Right cardiac atrium (tissue), 5 donors: ENCODE measurements at regions not wholly inside any gene's neighbourhood (a gene's known extent, or its start where the extent isn't known, plus 50 kb on each side); places are given as distances from the start of the nearest gene placed in this dataset.

Experiments
- ATAC-seq, 2 donors: fragments of 200-7000 bp; cut with Tn5 transposase; one replicate each; pipeline versions ENCODE4 v1.8.0 to v1.9.1; 2020; ENCODE audit warnings: moderate library complexity in 2 of 2, mild to moderate bottlenecking in 1 of 2
- DNase-seq, 3 donors: peaks; one replicate each; pipeline ENCODE4 v3.0.0-alpha.2; 2020
- H3K27ac ChIP-seq: one replicate; pipeline ENCODE4 v1.5.1; 2013; ENCODE audit warnings: mild to moderate bottlenecking, low read length, control low read depth, moderate library complexity
- H3K27me3 ChIP-seq: one replicate; pipeline ENCODE4 v1.6.1; 2013; ENCODE audit not compliant: control insufficient read depth, insufficient read depth
- H3K4me1 ChIP-seq: one replicate; pipeline ENCODE4 v1.6.1; 2013; ENCODE audit warnings: low read length; ENCODE audit not compliant: control insufficient read depth, insufficient read depth
- H3K4me3 ChIP-seq: one replicate; pipeline ENCODE4 v1.5.1; 2013; ENCODE audit warnings: low read length, control low read depth
- H3K9me3 ChIP-seq: one replicate; pipeline ENCODE4 v1.6.1; 2013; ENCODE audit warnings: low read length; ENCODE audit not compliant: control insufficient read depth
- WGBS: extraction: QIAGEN DNeasy Blood & Tissue Kit; methylation state at CpG from one replicate; pipeline ENCODE4 v1.1.7; 2013; 5-methylcytosine and 5-hydroxymethylcytosine counted together
- intact Hi-C, 4 donors: fragments of 100-400 bp; cut with DNase I; formaldehyde crosslinking; loops; one replicate each; pipeline versions ENCODE4 v1.11.0 to v1.14.0; 2022 to 2023
- donor health status: healthy with polysubstance abuse.
- donor health status: DM: no; HTN: yes; CAD: no.
- donor health status: DM: no; HTN: no; CAD: no.
- donor health status: DM: no; HTN: yes; CAD: no; lungs with severe emphysema.
- donor health status: DM: yes; HTN: yes; CAD: no.

DNA sequence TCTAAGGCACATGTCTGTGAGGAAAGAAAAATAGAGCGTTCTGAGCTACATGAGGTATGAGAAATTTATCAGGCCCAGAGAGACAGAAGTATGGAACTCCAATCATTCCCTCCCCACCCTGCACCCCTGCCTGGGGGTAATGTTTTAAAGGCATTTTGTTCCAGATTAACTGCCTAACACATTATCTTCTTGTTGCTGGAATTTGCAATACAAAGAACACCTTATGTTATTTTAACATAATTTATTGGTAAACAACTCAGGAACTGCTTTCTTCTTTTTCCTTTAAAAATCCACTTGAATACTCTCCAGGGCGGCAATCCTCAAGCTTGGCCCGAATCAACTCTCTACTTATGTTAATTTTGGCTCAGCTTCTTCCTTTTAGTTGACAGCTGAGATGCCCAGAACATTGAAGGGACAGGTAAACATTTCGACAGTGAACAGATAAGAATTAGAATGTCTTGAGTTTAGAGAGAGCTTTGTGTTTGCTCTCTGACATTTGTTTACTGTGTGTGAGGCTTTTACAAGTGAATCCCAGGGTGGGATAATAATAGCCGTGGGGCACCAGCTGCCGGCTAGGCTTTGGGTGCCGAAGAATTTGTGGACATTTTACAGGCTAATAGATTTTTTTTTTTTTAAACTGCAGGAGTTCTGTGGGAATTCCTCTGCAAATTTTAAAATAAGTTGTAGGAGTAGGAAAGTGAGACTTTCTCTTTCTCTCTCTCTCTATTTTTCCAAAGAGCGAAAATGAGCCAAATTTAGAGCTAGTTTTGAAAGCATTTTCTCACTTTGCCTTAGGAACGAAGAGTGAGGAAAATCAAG is 96.4 kb upstream of the TAF11L2 start:
- ATAC-seq (no peak), DNase-seq (no peak)
- Histone ChIP-seq H3K9me3 (peaks cover 10% of the 10 kb centered on the region), H3K27ac (no peak overlapping the region), H3K4me3 (no peak overlapping the region), H3K4me1 (no peaks in the 10 kb centered on the region), H3K27me3 (peaks cover 2% of the 10 kb centered on the region)
- intact Hi-C loops, result no loop called here
- WGBS, result 24% methylated on average over 9 of the region's 9 CpGs

DNA sequence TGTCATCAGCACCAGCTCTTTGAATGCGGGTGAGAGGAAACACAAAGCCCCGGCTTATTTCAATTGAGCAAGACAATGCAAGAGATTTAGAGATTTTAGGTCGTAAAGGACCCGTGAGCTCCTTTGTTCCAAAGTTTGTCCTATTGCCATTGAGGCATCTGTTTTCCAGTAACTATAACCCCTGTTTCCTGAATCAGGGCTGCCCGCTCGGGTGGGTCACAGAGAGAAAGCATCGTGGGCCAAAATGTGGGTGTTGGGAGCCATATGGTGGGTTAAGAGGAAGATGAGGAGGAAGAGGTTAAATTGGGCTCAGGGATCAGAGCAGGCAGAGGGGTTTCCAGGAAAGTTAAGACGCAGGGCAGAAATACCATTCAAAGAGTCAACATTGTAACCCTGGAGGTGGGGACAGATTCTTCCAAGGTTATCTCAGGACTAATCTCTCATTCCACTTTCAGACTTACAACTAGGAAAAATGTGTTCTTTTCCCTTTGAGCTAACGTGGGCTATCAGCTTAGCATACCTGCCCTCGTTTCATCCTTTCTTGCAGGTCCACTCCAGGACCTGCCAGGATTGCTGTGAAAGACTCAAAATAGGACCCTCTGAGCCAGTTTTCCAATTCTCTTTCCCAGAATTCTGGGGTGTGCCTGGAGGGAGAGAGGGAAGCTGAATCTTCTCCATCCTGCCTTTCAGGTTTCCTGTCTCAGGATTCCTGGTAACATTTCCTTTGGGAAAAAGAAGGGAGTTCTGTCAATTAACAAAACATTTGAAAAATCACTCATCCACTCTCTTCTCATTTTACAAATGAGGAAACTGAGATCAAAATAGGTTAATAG is 95.5 kb upstream of the TAF11L2 start:
- intact Hi-C loops, result no loop called here
- Histone ChIP-seq H3K9me3 (peaks cover 7% of the 10 kb centered on the region), H3K4me3 (no peak overlapping the region), H3K27ac (no peak overlapping the region), H3K27me3 (peaks cover 2% of the 10 kb centered on the region), H3K4me1 (no peaks in the 10 kb centered on the region)
- DNase-seq (no peak), ATAC-seq (no peak)
- 14% methylated on average over 10 of the region's 10 CpGs for WGBS

DNA sequence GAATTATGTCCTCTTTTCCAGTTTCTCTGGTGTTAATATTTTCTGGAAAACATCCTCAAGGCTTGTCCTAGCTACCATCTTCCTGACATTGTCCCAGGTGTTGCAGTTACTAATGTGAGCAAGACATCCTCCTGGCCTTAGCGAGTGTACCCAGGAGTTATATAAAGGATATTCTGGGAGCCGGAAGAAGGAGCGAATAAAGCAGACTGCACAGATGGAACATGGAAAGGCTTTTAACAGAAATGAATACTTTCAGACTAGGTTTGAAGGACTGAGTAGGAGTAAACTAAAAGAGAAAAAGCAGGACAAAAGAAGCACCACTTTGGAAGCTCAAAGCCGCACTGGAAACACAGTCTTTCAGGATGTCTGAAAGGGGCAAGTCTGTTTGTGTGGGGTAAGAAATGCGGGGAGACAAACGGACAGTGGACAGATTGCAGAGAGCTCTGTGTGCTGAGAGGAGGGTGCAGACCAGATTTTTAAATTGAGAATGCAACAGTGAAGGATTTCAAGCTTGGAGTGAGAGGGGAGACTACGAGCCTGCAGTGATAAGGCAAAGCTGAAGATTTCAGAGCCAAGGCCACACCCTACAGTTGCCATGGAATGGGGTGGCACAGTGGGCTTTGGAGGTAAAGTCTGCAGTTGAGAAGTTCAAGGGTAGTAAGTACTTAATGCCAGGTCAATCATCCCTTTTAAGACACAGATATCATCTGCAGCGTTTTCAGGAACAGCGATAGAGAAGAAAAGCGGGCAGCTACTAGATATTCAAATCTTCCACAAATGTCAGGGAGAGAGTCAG is 94.1 kb upstream of the TAF11L2 start:
- WGBS, result 58% methylated on average over 10 of the region's 10 CpGs

DNA sequence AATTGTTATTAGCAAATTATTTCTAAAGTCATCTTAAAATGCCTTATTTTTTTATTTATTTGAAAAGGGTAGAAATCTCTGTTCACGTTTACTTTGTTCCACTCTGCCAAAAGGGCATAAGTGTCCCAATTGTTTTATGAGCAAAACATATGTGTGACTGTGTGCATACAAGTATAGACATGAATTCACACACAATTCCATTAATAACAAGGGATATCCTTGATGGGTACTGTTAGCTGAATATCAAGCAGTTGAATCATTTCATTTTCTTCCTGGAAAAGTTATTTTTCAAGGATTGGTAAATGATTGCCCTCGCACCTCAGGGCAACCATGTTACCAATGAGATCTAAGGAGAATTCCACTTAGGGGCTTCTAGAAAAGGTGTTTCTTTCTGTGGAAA is 92.1 kb upstream of the TAF11L2 start:
- Histone ChIP-seq H3K4me1 (no peaks in the 10 kb centered on the region), H3K27ac (no peak overlapping the region), H3K9me3 (peaks cover 2% of the 10 kb centered on the region), H3K27me3 (peaks cover 3% of the 10 kb centered on the region), H3K4me3 (no peak overlapping the region)
- ATAC-seq (no peak), DNase-seq (no peak)
- 77% methylated on average over 2 of the region's 2 CpGs for WGBS
- intact Hi-C loops, result no loop called here

More for the DNA sequence above, 94.1 kb upstream of the TAF11L2 start:
- no peaks in the 10 kb centered on the region for H3K4me1 ChIP-seq
- no peak overlapping the region for H3K27ac ChIP-seq
- H3K9me3 ChIP-seq, result peaks cover 2% of the 10 kb centered on the region
- H3K4me3 ChIP-seq, result no peak overlapping the region
- DNase-seq (no peak), ATAC-seq (no peak)
- H3K27me3 ChIP-seq, result peaks cover 2% of the 10 kb centered on the region
- intact Hi-C loops, result no loop called here

DNA sequence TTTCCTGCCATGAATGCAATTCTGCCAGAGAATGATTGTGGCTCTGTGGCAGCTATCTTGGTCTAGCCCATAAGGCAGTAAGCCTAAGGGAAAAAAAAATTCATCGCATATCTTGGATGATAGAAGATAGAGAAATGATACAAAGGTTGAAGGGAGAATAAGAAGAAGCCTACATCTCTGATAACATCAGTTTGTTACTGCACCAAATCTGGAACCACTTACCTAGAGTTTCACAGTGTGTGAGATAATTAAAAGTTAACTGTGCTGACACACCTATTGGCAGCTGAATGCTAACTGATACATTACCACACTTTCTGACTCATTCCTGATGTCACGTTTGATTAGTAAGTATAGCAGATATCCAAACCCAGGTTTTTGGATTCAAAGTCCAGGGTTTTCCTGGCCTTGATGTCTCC is 91.6 kb upstream of the TAF11L2 start:
- no peak for ATAC-seq
- no peak for DNase-seq
- Histone ChIP-seq H3K27me3 (peaks cover 3% of the 10 kb centered on the region), H3K9me3 (peaks cover 2% of the 10 kb centered on the region), H3K4me3 (no peak overlapping the region), H3K27ac (no peak overlapping the region), H3K4me1 (no peaks in the 10 kb centered on the region)
- intact Hi-C loops, result no loop called here
- WGBS, result 69% methylated on average over 2 of the region's 2 CpGs

DNA sequence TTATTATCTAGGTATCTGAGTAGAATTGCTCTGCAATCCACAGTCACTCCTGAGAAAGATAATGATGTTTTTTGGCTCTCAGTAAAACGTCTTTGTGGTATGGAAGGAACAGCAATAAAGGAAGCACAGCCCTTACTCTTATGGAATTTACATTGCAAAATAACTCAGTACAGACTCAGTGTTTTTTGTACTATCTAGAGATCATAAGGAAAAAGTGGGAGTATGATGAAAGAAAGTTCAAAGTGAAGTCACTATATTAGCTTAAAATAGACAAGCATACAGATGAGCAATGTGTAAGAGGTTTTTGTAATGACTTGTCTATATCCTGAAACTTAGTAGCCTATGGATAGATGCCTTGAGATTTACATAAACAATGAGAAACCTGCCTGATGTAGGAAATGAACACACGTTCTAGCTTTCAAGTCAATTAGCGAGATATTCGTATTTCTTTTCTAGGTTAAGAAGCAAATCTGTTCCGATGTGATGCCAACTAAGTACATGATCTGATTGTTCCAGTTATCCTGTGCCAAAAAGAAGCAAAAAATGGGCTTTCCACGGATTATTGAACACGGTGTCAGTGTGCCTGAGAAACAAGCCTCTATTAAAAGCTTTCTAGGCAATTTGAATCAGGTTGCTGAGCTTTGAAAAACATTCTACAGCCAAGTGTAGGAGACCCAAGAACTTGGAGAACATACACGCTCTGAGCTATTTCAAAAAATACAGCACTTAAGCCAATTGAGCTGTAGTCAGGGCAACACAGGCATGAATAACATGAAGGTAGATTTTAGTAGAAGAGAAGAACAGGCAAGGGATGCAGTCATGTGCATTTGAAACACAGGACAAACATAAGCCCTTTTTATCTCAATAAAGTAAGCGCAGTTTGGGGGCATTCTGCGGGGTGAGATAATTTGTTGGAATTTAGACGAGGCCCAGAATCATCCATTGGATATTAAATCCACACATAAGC is 86.3 kb upstream of the TAF11L2 start:
- WGBS, result 67% methylated on average over 11 of the region's 11 CpGs
- ATAC-seq, result no peak
- Histone ChIP-seq H3K4me3 (no peak overlapping the region), H3K27me3 (peaks cover 3% of the 10 kb centered on the region), H3K27ac (no peak overlapping the region), H3K4me1 (no peaks in the 10 kb centered on the region), H3K9me3 (peaks cover 6% of the 10 kb centered on the region)
- DNase-seq, result no peak
- intact Hi-C loops, result no loop called here

DNA sequence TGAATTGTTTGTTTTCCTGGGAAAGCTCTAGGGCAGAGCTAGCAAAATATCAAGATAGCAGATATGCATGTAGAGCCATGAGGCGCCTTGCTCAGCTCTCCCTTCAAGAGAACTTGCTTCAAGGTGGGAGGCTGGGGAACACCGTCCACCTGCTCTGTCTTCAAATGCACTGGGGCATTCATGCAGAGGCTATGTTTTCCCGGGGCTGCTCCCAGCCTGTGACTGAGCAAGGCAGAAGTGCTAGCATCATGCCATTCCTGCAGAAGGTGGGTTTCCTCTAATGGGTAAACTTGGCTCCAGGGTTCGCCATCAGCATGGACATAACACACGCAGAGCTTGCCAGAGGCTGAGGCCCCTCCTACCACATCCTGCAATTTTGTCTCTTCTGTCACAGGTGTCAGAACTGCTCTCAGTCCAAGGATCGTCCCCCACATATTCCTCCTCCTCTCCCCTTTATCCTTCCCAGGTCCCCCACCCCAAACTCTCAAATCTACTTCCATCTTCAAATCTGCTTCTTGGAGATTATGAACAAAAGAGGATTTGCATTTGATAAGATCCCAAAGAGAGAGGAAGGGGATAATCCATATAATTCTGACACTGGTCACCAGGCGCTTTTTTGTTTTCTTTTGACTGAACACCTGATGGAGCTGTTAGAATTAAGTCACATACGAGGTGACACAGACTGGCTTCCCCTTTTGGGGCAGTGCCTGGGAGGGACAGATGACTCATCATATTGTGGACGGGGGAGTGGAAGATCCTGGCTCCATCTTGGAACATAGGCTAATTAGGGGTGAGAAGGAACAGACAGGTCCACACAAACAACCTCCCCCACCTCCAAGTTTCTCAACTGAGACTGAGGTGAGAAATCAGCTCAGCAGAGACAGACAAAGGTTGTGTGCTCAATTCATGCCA is 85.0 kb upstream of the TAF11L2 start:
- Histone ChIP-seq H3K4me1 (no peaks in the 10 kb centered on the region), H3K9me3 (peaks cover 6% of the 10 kb centered on the region), H3K27ac (no peak overlapping the region), H3K27me3 (peaks cover 3% of the 10 kb centered on the region), H3K4me3 (no peak overlapping the region)
- 47% methylated on average over 9 of the region's 9 CpGs for WGBS
- DNase-seq, result no peak
- no peak for ATAC-seq
- intact Hi-C loops, result no loop called here

DNA sequence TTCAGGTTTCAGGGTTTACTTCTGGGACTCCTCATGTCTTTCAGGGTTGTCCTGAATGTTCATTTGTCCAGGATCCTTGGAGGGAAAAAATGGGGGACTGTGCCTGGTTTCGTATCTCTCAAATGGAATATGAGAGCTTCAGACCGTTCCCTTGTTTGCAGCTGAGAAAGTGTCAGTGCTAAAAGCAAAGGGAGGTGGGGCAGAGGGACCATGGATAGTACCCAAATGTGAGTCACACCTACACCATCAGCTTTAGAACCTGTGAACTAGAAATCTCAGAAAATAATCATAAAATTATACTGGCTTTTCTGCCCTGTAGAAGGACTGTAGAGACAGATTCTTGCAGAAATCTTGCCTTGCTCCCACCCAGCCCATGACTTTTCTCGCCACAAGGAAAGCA is 84.3 kb upstream of the TAF11L2 start:
- intact Hi-C loops, result no loop called here
- Histone ChIP-seq H3K4me3 (no peak overlapping the region), H3K27me3 (peaks cover 3% of the 10 kb centered on the region), H3K27ac (no peak overlapping the region), H3K9me3 (peaks cover 6% of the 10 kb centered on the region), H3K4me1 (no peaks in the 10 kb centered on the region)
- ATAC-seq, result no peak
- WGBS, result 68% methylated on average over 3 of the region's 3 CpGs
- no peak for DNase-seq

DNA sequence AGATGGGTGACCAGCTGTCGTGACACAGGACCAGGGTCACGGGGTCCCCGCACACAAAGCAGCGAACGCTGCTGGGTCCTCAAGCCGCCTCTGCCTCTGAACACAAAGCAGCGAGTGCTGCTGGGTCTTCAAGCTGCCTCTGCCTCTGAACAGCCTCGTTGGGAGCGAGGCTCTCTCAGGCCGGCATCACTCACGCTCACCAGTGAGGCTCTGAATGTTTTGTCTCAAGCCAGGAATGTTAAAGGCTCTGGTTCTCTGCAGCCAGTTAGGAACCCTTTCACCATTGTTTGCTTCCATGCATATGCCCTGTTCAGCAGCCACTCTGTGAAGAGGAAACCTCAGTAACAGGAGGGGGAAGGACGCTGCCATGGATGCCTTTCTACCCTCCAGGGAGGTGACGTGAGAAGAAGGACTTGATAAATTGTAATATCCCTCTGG is 82.7 kb upstream of the TAF11L2 start:
- H3K27me3 ChIP-seq, result peaks cover 3% of the 10 kb centered on the region
- intact Hi-C loops, result no loop called here
- no peaks in the 10 kb centered on the region for H3K4me1 ChIP-seq
- 47% methylated on average over 13 of the region's 13 CpGs for WGBS
- peaks cover 6% of the 10 kb centered on the region for H3K9me3 ChIP-seq
- no peak overlapping the region for H3K27ac ChIP-seq
- ATAC-seq (no peak), DNase-seq (no peak)
- H3K4me3 ChIP-seq, result no peak overlapping the region
